NCI-H187 (cell line): ENCODE measurements at regions not wholly inside any gene's neighbourhood (a gene's known extent, or its start where the extent isn't known, plus 50 kb on each side); places are given as distances from the start of the nearest gene placed in this dataset.

ENCODE experiments used
- DNase-seq, 2 experiments: peaks; one replicate each; lab custom pipeline; 2025; lab: John Stamatoyannopoulos, UW

DNA sequence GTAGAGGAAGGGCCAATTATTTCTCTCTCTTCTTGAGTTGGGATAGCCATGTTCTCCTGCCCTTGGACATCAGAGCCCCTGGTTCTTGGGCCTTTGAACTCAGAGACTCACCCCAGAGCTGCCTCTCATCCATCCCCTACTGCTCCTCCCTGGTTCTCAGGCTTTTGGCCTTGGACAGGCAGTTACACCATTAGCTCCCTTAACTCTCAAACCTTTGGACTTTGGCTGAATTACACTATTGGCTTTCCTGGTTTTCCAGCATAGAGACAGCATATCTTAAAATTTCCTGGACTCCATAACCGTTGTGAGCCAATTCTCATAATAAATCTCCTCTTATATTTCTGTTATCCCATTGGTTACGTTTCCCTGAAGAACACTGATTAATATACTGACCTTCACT lies 63.7 kb upstream of the CHL1 start:
- no peak for DNase-seq

GRCh38 chr3:140748-141330 lies 55.7 kb upstream of the CHL1 start:
- DNase-seq, result no peak
